ENCODE measurements at regions not wholly inside any gene's neighbourhood (a gene's known extent, or its start where the extent isn't known, plus 50 kb on each side); places are given as distances from the start of the nearest gene placed in this dataset.

DNA sequence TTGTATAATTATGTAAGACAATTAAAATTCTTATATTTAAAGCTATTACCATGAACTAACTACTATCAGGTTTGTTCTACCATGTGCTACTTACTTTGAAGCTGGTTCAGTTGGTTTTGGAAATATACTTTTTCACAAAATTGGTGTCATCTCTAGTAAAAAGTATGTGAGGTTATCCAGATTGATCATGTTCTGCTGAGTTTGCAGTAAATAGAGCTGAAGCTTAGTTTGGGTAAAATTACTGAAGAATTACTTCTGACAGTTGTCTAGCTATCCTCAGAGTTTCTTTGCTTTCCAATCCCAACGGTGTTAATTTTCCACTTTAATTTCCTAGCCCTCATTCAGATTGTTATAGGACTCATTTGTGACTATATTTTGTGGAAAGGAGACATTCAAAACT, 184.2 kb downstream of the FAT4 start:
- H3K4me3 ChIP-seq (ENCODE audit: low read depth, low read length), result no peak overlapping the region
- TF ChIP-seq, protein P1, sequence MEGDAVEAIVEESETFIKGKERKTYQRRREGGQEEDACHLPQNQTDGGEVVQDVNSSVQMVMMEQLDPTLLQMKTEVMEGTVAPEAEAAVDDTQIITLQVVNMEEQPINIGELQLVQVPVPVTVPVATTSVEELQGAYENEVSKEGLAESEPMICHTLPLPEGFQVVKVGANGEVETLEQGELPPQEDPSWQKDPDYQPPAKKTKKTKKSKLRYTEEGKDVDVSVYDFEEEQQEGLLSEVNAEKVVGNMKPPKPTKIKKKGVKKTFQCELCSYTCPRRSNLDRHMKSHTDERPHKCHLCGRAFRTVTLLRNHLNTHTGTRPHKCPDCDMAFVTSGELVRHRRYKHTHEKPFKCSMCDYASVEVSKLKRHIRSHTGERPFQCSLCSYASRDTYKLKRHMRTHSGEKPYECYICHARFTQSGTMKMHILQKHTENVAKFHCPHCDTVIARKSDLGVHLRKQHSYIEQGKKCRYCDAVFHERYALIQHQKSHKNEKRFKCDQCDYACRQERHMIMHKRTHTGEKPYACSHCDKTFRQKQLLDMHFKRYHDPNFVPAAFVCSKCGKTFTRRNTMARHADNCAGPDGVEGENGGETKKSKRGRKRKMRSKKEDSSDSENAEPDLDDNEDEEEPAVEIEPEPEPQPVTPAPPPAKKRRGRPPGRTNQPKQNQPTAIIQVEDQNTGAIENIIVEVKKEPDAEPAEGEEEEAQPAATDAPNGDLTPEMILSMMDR (conservative IDR thresholded peaks at IDR 0.05; ENCODE audit: low read depth, low read length), result no peak
- no peak for DNase-seq (ENCODE audit: low read depth)

GRCh38 chr4:125501090-125501489, 186.3 kb downstream of the FAT4 start:
- DNase-seq (ENCODE audit: low read depth), result no peak
- TF ChIP-seq, protein P1 (conservative IDR thresholded peaks at IDR 0.05; ENCODE audit: low read depth, low read length), result no peak

GRCh38 chr4:125501568-125501967, 186.8 kb downstream of the FAT4 start:
- DNase-seq (ENCODE audit: low read depth), result no peak

More at GRCh38 chr4:125501090-125501489, 186.3 kb downstream of the FAT4 start:
- no peak overlapping the region for H3K4me3 ChIP-seq (ENCODE audit: low read depth, low read length)

GRCh38 chr4:125505621-125506020, 190.9 kb downstream of the FAT4 start:
- no peak for DNase-seq (ENCODE audit: low read depth)
- TF ChIP-seq, protein P1 (conservative IDR thresholded peaks at IDR 0.05; ENCODE audit: low read depth, low read length), result no peak
- no peak overlapping the region for H3K4me3 ChIP-seq (ENCODE audit: low read depth, low read length)

More at GRCh38 chr4:125501568-125501967, 186.8 kb downstream of the FAT4 start:
- TF ChIP-seq, protein P1 (conservative IDR thresholded peaks at IDR 0.05; ENCODE audit: low read depth, low read length), result no peak
- no peak overlapping the region for H3K4me3 ChIP-seq (ENCODE audit: low read depth, low read length)

- TF ChIP-seq, protein P1 (conservative IDR thresholded peaks at IDR 0.05; ENCODE audit: low read depth, low read length), result no peak
- H3K4me3 ChIP-seq (ENCODE audit: low read depth, low read length), result no peak overlapping the region
Measured at GRCh38 chr4:125507141-125507540, 192.4 kb downstream of the FAT4 start.

DNA sequence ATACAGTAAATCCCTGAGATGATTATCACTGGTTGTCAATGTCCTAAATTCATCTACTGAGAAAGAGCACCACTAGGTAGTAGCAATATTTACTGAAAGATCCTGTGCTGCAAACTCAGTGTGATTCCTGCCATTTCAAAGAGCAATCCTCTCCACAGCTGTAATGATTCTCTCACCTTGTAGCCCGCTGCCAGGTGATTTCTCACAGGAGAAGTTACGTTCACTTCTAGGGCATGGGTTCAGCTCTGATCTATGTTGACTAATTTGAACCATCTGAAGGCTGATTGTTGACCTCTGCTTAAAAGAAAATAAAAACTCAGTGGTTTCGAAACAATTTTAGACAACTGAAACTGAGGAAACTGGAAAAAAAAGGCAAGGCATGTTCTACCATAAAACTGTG, 197.0 kb downstream of the FAT4 start:
- no peak overlapping the region for H3K4me3 ChIP-seq (ENCODE audit: low read depth, low read length)
- no peak for DNase-seq (ENCODE audit: low read depth)
- TF ChIP-seq, protein P1 (conservative IDR thresholded peaks at IDR 0.05; ENCODE audit: low read depth, low read length), result no peak

More at GRCh38 chr4:125507141-125507540, 192.4 kb downstream of the FAT4 start:
- no peak for DNase-seq (ENCODE audit: low read depth)

- DNase-seq (ENCODE audit: low read depth), result no peak
- TF ChIP-seq, protein P1 (conservative IDR thresholded peaks at IDR 0.05; ENCODE audit: low read depth, low read length), result no peak
- no peak overlapping the region for H3K4me3 ChIP-seq (ENCODE audit: low read depth, low read length)
Measured at GRCh38 chr4:125515016-125515415, 200.3 kb downstream of the FAT4 start.
